GM12878 (cell line): ENCODE measurements at regions not wholly inside any gene's neighbourhood (a gene's known extent, or its start where the extent isn't known, plus 50 kb on each side); places are given as distances from the start of the nearest gene placed in this dataset.

Experiments
- ATAC-seq: fragments of 200-7000 bp; cut with Tn5 transposase; 3 replicates; pipeline ENCODE4 v1.9.1; 2020; ENCODE audit warnings: mild to moderate bottlenecking, moderate library complexity
- BruUV-seq: library from RNA; stranded (reverse); fragments of 400-500 nt; replicated peaks from 2 replicates; lab custom pipeline; 2021; lab: Mats Ljungman, UMichigan
- CTCF ChIA-PET: fragments of 300-600 bp; sonication (Branson Sonifier 250); formaldehyde crosslinking; extraction: SDS; loops from one replicate; lab custom pipeline; 2021; ENCODE audit warnings: inconsistent platforms; lab: Yijun Ruan, JAX
- POLR2A ChIA-PET: fragments of 350-600 bp; formaldehyde crosslinking; extraction: SDS; loops from one replicate; lab custom pipeline; 2021; ENCODE audit warnings: inconsistent platforms; lab: Charles Lee
- RAD21 ChIA-PET: fragments of 300-600 bp; sonication (Branson Sonifier 250); formaldehyde crosslinking; loops from one replicate; lab custom pipeline; 2023; ENCODE audit warnings: antibody characterized with exemption; ENCODE audit not compliant: unreplicated experiment; lab: Charles Lee
- SMC1A ChIA-PET: fragments of 300-600 bp; sonication (Branson Sonifier 250); formaldehyde crosslinking; loops from one replicate; lab custom pipeline; 2023; ENCODE audit not compliant: unreplicated experiment, uncharacterized antibody; lab: Charles Lee
- DNase-seq: peaks from one replicate; pipeline ENCODE4 v3.0.0-alpha.2; 2011; ENCODE audit warnings: low read depth, low spot score
- FAIRE-seq: peaks from 3 replicates; lab custom pipeline; 2011; peaks lifted over from hg19 to GRCh38; lab: Jason Lieb, UNC
- H2AFZ ChIP-seq: 2 replicates; pipeline ENCODE4 v1.6.0; 2011; ENCODE audit warnings: low read depth, low read length, control low read depth; ENCODE audit not compliant: control insufficient read depth
- H3K27ac ChIP-seq: 2 replicates; pipeline ENCODE4 v1.5.1; 2011; ENCODE audit warnings: control low read depth; ENCODE audit not compliant: control insufficient read depth, insufficient read depth
- H3K27me3 ChIP-seq, 2 experiments: replicated peaks in 1 of 2; 2 replicates each; pipeline versions ENCODE4 v1.6.0 to v1.6.1; 2011; ENCODE audit warnings: low read length in 1 of 2; ENCODE audit not compliant: control insufficient read depth in 2 of 2, insufficient read depth in 2 of 2
- H3K36me3 ChIP-seq, 2 experiments: 2 replicates each; pipeline ENCODE4 v1.5.1; 2011; ENCODE audit warnings: low read length in 1 of 2; ENCODE audit not compliant: control insufficient read depth in 2 of 2, insufficient read depth in 2 of 2
- H3K4me1 ChIP-seq: 2 replicates; pipeline ENCODE4 v1.6.1; 2011; ENCODE audit warnings: mild to moderate bottlenecking, low read length, moderate library complexity, mixed read lengths; ENCODE audit not compliant: control insufficient read depth, insufficient read depth
- H3K4me2 ChIP-seq: 2 replicates; pipeline ENCODE4 v1.6.0; 2011; ENCODE audit warnings: control low read depth; ENCODE audit not compliant: control insufficient read depth, insufficient read depth
- H3K4me3 ChIP-seq: fragments of 200-600 bp; sonication (generic); 2 replicates; pipeline ENCODE4 v1.5.1; 2016
- H3K79me2 ChIP-seq: 2 replicates; pipeline ENCODE4 v1.6.0; 2011; ENCODE audit warnings: low read length; ENCODE audit not compliant: control insufficient read depth, insufficient read depth
- H3K9ac ChIP-seq: 2 replicates; pipeline ENCODE4 v1.8.0; 2011; ENCODE audit warnings: low read length, control low read depth, mixed read lengths; ENCODE audit not compliant: control insufficient read depth, insufficient read depth
- H3K9me3 ChIP-seq: replicated peaks from 3 replicates; pipeline ENCODE4 v1.5.1; 2011; ENCODE audit warnings: mild to moderate bottlenecking, low read length; ENCODE audit not compliant: control insufficient read depth, insufficient read depth
- H4K20me1 ChIP-seq: 2 replicates; pipeline ENCODE4 v1.6.0; 2011; ENCODE audit not compliant: control insufficient read depth, insufficient read depth
- BMI1 ChIP-seq: fragments of 450-650 bp; IDR thresholded peaks from 2 replicates; pipeline ENCODE4 v1.6.1; 2016; ENCODE audit warnings: mild to moderate bottlenecking, moderate library complexity, borderline replicate concordance
- CHD2 ChIP-seq: IDR thresholded peaks from 2 replicates; pipeline ENCODE4 v1.6.1; 2011; ENCODE audit warnings: low read depth, low read length, improper control_type of control experiment, borderline replicate concordance
- DPF2 ChIP-seq: fragments of 450-650 bp; IDR thresholded peaks from 2 replicates; pipeline ENCODE4 v1.6.1; 2017; ENCODE audit warnings: mild to moderate bottlenecking
- EED ChIP-seq: sonication (generic); IDR thresholded peaks from 2 replicates; pipeline ENCODE4 v1.6.1; 2016; ENCODE audit warnings: antibody characterized with exemption, low read depth
- EGR1 ChIP-seq, 2 experiments: IDR thresholded peaks; 1 replicate in 1 of 2; 2 replicates in 1 of 2; pipeline ENCODE4 v1.6.1; 2011 to 2012; ENCODE audit warnings: low read depth in 2 of 2, low read length in 2 of 2, borderline replicate concordance in 1 of 2, mild to moderate bottlenecking in 1 of 2, moderate library complexity in 1 of 2
- ESRRA ChIP-seq: IDR thresholded peaks from 2 replicates; pipeline ENCODE4 v1.6.1; 2012; ENCODE audit warnings: mild to moderate bottlenecking, low read length, improper control_type of control experiment
- FOS ChIP-seq: IDR thresholded peaks from 3 replicates; pipeline ENCODE4 v1.6.1; 2011; ENCODE audit warnings: borderline replicate concordance; ENCODE audit not compliant: insufficient read length; ENCODE audit errors: extremely low read depth
- HDAC6 ChIP-seq: fragments of 200-600 bp; sonication (generic); IDR thresholded peaks from one replicate; pipeline ENCODE4 v1.8.0; 2017; ENCODE audit warnings: antibody characterized with exemption; ENCODE audit not compliant: unreplicated experiment
- IRF4 ChIP-seq: IDR thresholded peaks from 2 replicates; pipeline ENCODE4 v1.6.1; 2011; ENCODE audit warnings: low read depth, low read length
- JUNB ChIP-seq: IDR thresholded peaks from 2 replicates; pipeline ENCODE4 v1.6.1; 2016; ENCODE audit warnings: antibody characterized with exemption, mild to moderate bottlenecking
- KAT2A ChIP-seq: conservative IDR thresholded peaks from 2 replicates; pipeline ENCODE4 v1.6.1; 2011; ENCODE audit warnings: low read depth, low read length; ENCODE audit not compliant: control insufficient read depth
- MEF2A ChIP-seq: IDR thresholded peaks from 2 replicates; pipeline ENCODE4 v1.6.1; 2011; ENCODE audit warnings: low read depth, mild to moderate bottlenecking, low read length, moderate library complexity; ENCODE audit not compliant: insufficient read depth
- MYB ChIP-seq: fragments of 150-350 bp; IDR thresholded peaks from 2 replicates; pipeline ENCODE4 v1.6.1; 2014; ENCODE audit warnings: mild to moderate bottlenecking, low read depth, low read length, borderline replicate concordance
- PKNOX1 ChIP-seq: fragments of 450-650 bp; IDR thresholded peaks from 2 replicates; pipeline ENCODE4 v1.6.1; 2016; ENCODE audit warnings: mild to moderate bottlenecking
- PML ChIP-seq: IDR thresholded peaks from 2 replicates; pipeline ENCODE4 v1.6.1; 2012; ENCODE audit warnings: low read length, inconsistent platforms
- POU2F2 ChIP-seq: IDR thresholded peaks from 3 replicates; pipeline ENCODE4 v1.6.1; 2011; ENCODE audit warnings: low read depth, mild to moderate bottlenecking, low read length, borderline replicate concordance
- RAD51 ChIP-seq: fragments of 450-650 bp; IDR thresholded peaks from 2 replicates; pipeline ENCODE4 v1.6.1; 2016; ENCODE audit warnings: moderate library complexity, mild to moderate bottlenecking, inconsistent platforms
- RFX5 ChIP-seq: IDR thresholded peaks from 2 replicates; pipeline ENCODE4 v1.6.1; 2011; ENCODE audit warnings: low read depth, low read length, improper control_type of control experiment
- SIN3A ChIP-seq: IDR thresholded peaks from 2 replicates; pipeline ENCODE4 v1.6.1; 2012; ENCODE audit warnings: low read depth, low read length, improper control_type of control experiment
- SMAD5 ChIP-seq: IDR thresholded peaks from 2 replicates; pipeline ENCODE4 v1.6.1; 2016; ENCODE audit warnings: antibody characterized with exemption, low read depth
- SUZ12 ChIP-seq: fragments of 200-600 bp; sonication (generic); IDR thresholded peaks from one replicate; pipeline ENCODE4 v1.6.1; 2018; ENCODE audit warnings: antibody characterized with exemption, mild to moderate bottlenecking; ENCODE audit not compliant: unreplicated experiment
- TARDBP ChIP-seq: IDR thresholded peaks from 2 replicates; pipeline ENCODE4 v1.6.1; 2016; ENCODE audit warnings: borderline replicate concordance
- ZBED1 ChIP-seq: IDR thresholded peaks from 2 replicates; pipeline ENCODE4 v1.6.1; 2016; ENCODE audit warnings: borderline replicate concordance
- ZSCAN29 ChIP-seq: fragments of 450-650 bp; IDR thresholded peaks from 2 replicates; pipeline ENCODE4 v1.6.1; 2017; ENCODE audit warnings: mild to moderate bottlenecking, moderate library complexity
- WGBS: methylation state at CpG from one replicate; pipeline ENCODE4 v1.1.6; 2016; ENCODE audit warnings: low lambda C conversion rate; ENCODE audit not compliant: insufficient replicate concordance, insufficient coverage; ENCODE audit errors: missing lambda C conversion rate; 5-methylcytosine and 5-hydroxymethylcytosine counted together
- in situ Hi-C: fragments of 300-500 bp; cut with MboI; formaldehyde crosslinking; loops from 9 replicates; pipeline ENCODE4 v1.14.3; 2018; ENCODE audit warnings: mixed read lengths
- intact Hi-C: fragments of 100-400 bp; cut with micrococcal nuclease; formaldehyde crosslinking; loops from one replicate; pipeline ENCODE4 v1.14.2; 2022; ENCODE audit not compliant: unreplicated experiment

GRCh38 chr4:33941854-33942253 lies 2302.5 kb downstream of the ARAP2 start:
- POLR2A ChIA-PET: no interaction called here

DNA sequence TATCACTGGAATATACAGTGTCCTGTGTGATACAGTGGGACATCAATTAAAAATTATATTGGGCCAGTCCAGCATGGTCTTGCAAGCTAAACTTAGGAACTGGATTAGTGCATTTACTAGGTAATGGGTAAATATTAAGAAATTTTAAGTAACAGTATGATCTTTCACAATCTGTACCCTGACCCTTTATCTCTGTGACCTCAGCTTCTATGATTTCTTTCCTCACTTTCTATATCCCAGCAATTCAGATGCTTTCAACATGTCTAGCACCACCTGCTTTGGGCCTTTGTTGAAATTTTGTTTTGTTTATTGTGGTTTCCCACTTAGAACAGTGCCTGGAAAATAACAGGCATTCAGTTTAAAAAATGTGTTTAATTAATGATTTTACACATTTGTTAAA lies 2295.4 kb downstream of the ARAP2 start:
- Histone ChIP-seq H3K27ac (no peak overlapping the region), H3K9ac (no peak overlapping the region), H2AFZ (no peak overlapping the region), H3K9me3 (no peaks in the 10 kb centered on the region), H3K36me3 (no peaks in the 10 kb centered on the region), H3K79me2 (no peaks in the 10 kb centered on the region), H3K27me3 (no peaks in the 10 kb centered on the region), H3K4me1 (no peaks in the 10 kb centered on the region), H4K20me1 (no peaks in the 10 kb centered on the region), H3K4me3 (no peak overlapping the region), H3K4me2 (no peak overlapping the region)
- no peak for TF ChIP-seq SIN3A
- no peak for TF ChIP-seq TARDBP
- TF ChIP-seq ZBED1: no peak
- no peak for TF ChIP-seq SMAD5
- no peak for TF ChIP-seq SUZ12
- no peak for TF ChIP-seq IRF4
- TF ChIP-seq RFX5: no peak
- TF ChIP-seq EED: no peak
- no peak for TF ChIP-seq POU2F2
- no peak for TF ChIP-seq PKNOX1
- intact Hi-C loops: no loop called here
- FAIRE-seq (no peak), ATAC-seq (no peak), DNase-seq (no peak)
- POLR2A ChIA-PET: no interaction called here
- CTCF ChIA-PET: no interaction called here
- in situ Hi-C loops: no loop called here
- SMC1A ChIA-PET: no interaction called here
- RAD21 ChIA-PET: no interaction called here
- no TSS peak for BruUV-seq

More at GRCh38 chr4:33941854-33942253, 2302.5 kb downstream of the ARAP2 start:
- no peak for DNase-seq
- ChIA-PET RAD21 (no interaction called here), SMC1A (no interaction called here), CTCF (no interaction called here)
- in situ Hi-C loops (no loop called here), intact Hi-C loops (no loop called here)
- Histone ChIP-seq H3K36me3 (no peaks in the 10 kb centered on the region), H2AFZ (no peak overlapping the region), H3K4me1 (no peaks in the 10 kb centered on the region), H3K9ac (no peak overlapping the region), H3K4me2 (no peak overlapping the region), H3K4me3 (no peak overlapping the region), H3K9me3 (no peaks in the 10 kb centered on the region), H3K27ac (no peak overlapping the region), H3K27me3 (no peaks in the 10 kb centered on the region), H4K20me1 (no peaks in the 10 kb centered on the region), H3K79me2 (no peaks in the 10 kb centered on the region)
- TF ChIP-seq HDAC6: no peak
- no peak for TF ChIP-seq BMI1
- no peak for TF ChIP-seq EGR1 (IDR thresholded peaks at IDR 0.05; ENCODE audit: borderline replicate concordance in 1 of 2, low read depth in 2 of 2, low read length in 2 of 2)
- no peak for TF ChIP-seq PML
- no peak for TF ChIP-seq RAD51
- TF ChIP-seq MYB: no peak
- no peak for TF ChIP-seq MEF2A
- no peak for TF ChIP-seq ZSCAN29
- TF ChIP-seq CHD2: no peak
- no peak for TF ChIP-seq ESRRA
- no peak for TF ChIP-seq DPF2
- TF ChIP-seq KAT2A: no peak
- no peak for TF ChIP-seq JUNB
- no peak for TF ChIP-seq FOS
- no peak for FAIRE-seq
- no TSS peak for BruUV-seq
- ATAC-seq: no peak
- WGBS: 41% methylated on average over 1 of the region's 1 CpG
